Thyroid gland (tissue), 4 donors: ENCODE measurements at regions not wholly inside any gene's neighbourhood (a gene's known extent, or its start where the extent isn't known, plus 50 kb on each side); places are given as distances from the start of the nearest gene placed in this dataset.
"Not testable (repeated sequence)": the region's sequence is repeated elsewhere in the genome, so short reads cannot be mapped to it uniquely, and the experiment has no call there.

Source experiments
- DNase-seq, 2 donors: peaks; one replicate each; pipeline ENCODE4 v3.0.0-alpha.2; 2019
- H3K27ac ChIP-seq, 3 donors: fragments of 200-600 bp; sonication (generic); 1 replicate in 2 of 3; 2 replicates in 1 of 3; pipeline ENCODE4 v1.5.1; 2016 to 2019; ENCODE audit warnings: mild to moderate bottlenecking in 1 of 3, moderate library complexity in 1 of 3
- H3K27me3 ChIP-seq: fragments of 200-600 bp; sonication (generic); one replicate; pipeline ENCODE4 v1.5.1; 2019
- H3K36me3 ChIP-seq, 2 donors: fragments of 200-600 bp; sonication (generic); one replicate each; pipeline ENCODE4 v1.5.1; 2016 to 2019
- H3K4me1 ChIP-seq, 2 donors: fragments of 200-600 bp; sonication (generic); one replicate each; pipeline ENCODE4 v1.5.1; 2017 to 2019
- H3K4me3 ChIP-seq, 3 donors: fragments of 200-600 bp; sonication (generic); replicated peaks in 1 of 3; 1 replicate in 2 of 3; 2 replicates in 1 of 3; pipeline ENCODE4 v1.5.1; 2016; ENCODE audit warnings: mild to moderate bottlenecking in 1 of 3
- H3K9me3 ChIP-seq: fragments of 200-600 bp; sonication (generic); one replicate; pipeline ENCODE4 v1.5.1; 2017
- CTCF ChIP-seq, 6 experiments: fragments of 200-600 bp in 3 of 6; fragments of 450-650 bp in 3 of 6; sonication (generic) in 3 of 6; IDR thresholded peaks; one replicate each; pipeline ENCODE4 v1.5.1; 2016 to 2019; ENCODE audit warnings: antibody characterized with exemption in 6 of 6, mild to moderate bottlenecking in 2 of 6, inconsistent platforms in 1 of 6, moderate library complexity in 1 of 6
- POLR2A ChIP-seq, 2 donors: fragments of 450-650 bp; IDR thresholded peaks; one replicate each; pipeline ENCODE4 v1.6.1; 2017; ENCODE audit warnings: antibody characterized with exemption in 2 of 2, mild to moderate bottlenecking in 2 of 2, moderate library complexity in 1 of 2
- WGBS, 2 donors: methylation state at CpG; one replicate each; pipeline ENCODE4 v1.1.5; 2017; 5-methylcytosine and 5-hydroxymethylcytosine counted together
- intact Hi-C: fragments of 100-400 bp; cut with DNase I; formaldehyde crosslinking; loops from one replicate; pipeline ENCODE4 v1.15.1; 2023

- Histone ChIP-seq H3K36me3 (no peaks in the 10 kb centered on the region), H3K4me3 (no peak overlapping the region), H3K9me3 (no peaks in the 10 kb centered on the region), H3K27ac (no peak overlapping the region), H3K4me1 (no peaks in the 10 kb centered on the region), H3K27me3 (no peaks in the 10 kb centered on the region)
- no peak for TF ChIP-seq POLR2A (IDR thresholded peaks at IDR 0.05)
- no peak for TF ChIP-seq CTCF (IDR thresholded peaks at IDR 0.05)
- WGBS, 2 donors = 68 to 83% methylated on average over 8 to 12 of the region's 12 CpGs
- DNase-seq = no peak
- intact Hi-C loops = no loop called here
Measured at GRCh38 chr10:2886662-2887061, 180.7 kb upstream of the PFKP start.

GRCh38 chr10:2885288-2886278 is 181.8 kb upstream of the PFKP start:
- intact Hi-C loops = no loop called here
- H3K27ac ChIP-seq = no peak overlapping the region
- TF ChIP-seq POLR2A (IDR thresholded peaks at IDR 0.05) (no peak), CTCF (IDR thresholded peaks at IDR 0.05) (no peak)
- H3K4me3 ChIP-seq = no peak overlapping the region
- no peak for DNase-seq
- H3K4me1 ChIP-seq = no peaks in the 10 kb centered on the region
- H3K36me3 ChIP-seq = no peaks in the 10 kb centered on the region
- no peaks in the 10 kb centered on the region for H3K9me3 ChIP-seq
- no peaks in the 10 kb centered on the region for H3K27me3 ChIP-seq
- 84 to 86% methylated on average over 10 of the region's 10 CpGs for WGBS, 2 donors

- 85 to 95% methylated on average over 4 of the region's 4 CpGs for WGBS, 2 donors
- H3K9me3 ChIP-seq, H3K4me3 ChIP-seq, H3K4me1 ChIP-seq, intact Hi-C loops, H3K27ac ChIP-seq, H3K27me3 ChIP-seq, H3K36me3 ChIP-seq, DNase-seq: not testable (repeated sequence)
Measured at GRCh38 chr10:2883983-2884540, 183.3 kb upstream of the PFKP start.

GRCh38 chr10:2883238-2883637 is 184.1 kb upstream of the PFKP start:
- intact Hi-C loops = no loop called here
- no peak for TF ChIP-seq POLR2A (IDR thresholded peaks at IDR 0.05)
- TF ChIP-seq CTCF (IDR thresholded peaks at IDR 0.05) = no peak
- DNase-seq = no peak
- Histone ChIP-seq H3K36me3 (no peaks in the 10 kb centered on the region), H3K27ac (no peak overlapping the region), H3K4me1 (no peaks in the 10 kb centered on the region), H3K27me3 (no peaks in the 10 kb centered on the region), H3K9me3 (no peaks in the 10 kb centered on the region), H3K4me3 (no peak overlapping the region)
- WGBS, 2 donors = 89 to 94% methylated on average over 1 of the region's 1 CpG

GRCh38 chr10:2882628-2883027 is 184.7 kb upstream of the PFKP start:
- no peaks in the 10 kb centered on the region for H3K4me1 ChIP-seq
- TF ChIP-seq POLR2A (IDR thresholded peaks at IDR 0.05) (no peak), CTCF (IDR thresholded peaks at IDR 0.05) (no peak)
- no peaks in the 10 kb centered on the region for H3K27me3 ChIP-seq
- H3K27ac ChIP-seq = no peak overlapping the region
- WGBS, 2 donors = 85 to 86% methylated on average over 9 of the region's 9 CpGs
- H3K4me3 ChIP-seq = no peak overlapping the region
- no peaks in the 10 kb centered on the region for H3K9me3 ChIP-seq
- intact Hi-C loops = no loop called here
- no peaks in the 10 kb centered on the region for H3K36me3 ChIP-seq
- no peak for DNase-seq
